HG03521 (cell line): ENCODE measurements at regions not wholly inside any gene's neighbourhood (a gene's known extent, or its start where the extent isn't known, plus 50 kb on each side); places are given as distances from the start of the nearest gene placed in this dataset.
"Not testable (repeated sequence)": the region's sequence is repeated elsewhere in the genome, so short reads cannot be mapped to it uniquely, and the experiment has no call there.

Source experiments
- ATAC-seq: cut with Tn5 transposase; IDR thresholded peaks from one replicate; pipeline ENCODE4 v1.9.1; 2021; ENCODE audit warnings: mild to moderate bottlenecking, moderate library complexity; ENCODE audit not compliant: unreplicated experiment

DNA sequence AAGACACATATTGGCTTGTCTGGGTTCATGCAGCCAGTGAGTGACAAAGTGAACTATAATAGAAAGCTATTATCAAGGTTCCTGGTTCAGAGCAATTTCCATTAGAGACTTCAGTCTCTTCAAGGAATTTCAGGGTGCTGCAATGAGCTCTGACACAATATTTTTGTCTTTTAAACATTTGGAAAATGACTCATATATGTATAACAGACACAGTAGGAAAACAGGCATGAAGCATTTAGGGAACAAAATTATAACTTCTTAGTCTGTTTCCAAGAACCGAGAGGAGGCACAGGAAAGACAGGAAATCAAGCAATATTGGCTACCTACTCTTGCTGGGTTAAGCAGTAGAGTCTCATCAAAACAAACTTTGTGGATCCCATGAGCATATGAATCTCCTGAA is 170.4 kb downstream of the PTPRC start:
- no peak for ATAC-seq

- no peak for ATAC-seq
Observed at GRCh38 chr1:198811449-198811848, 172.6 kb downstream of the PTPRC start.

GRCh38 chr1:198823626-198824025 is 184.8 kb downstream of the PTPRC start:
- no peak for ATAC-seq

- ATAC-seq: no peak
Observed at GRCh38 chr1:198825254-198825653, 186.4 kb downstream of the PTPRC start.

DNA sequence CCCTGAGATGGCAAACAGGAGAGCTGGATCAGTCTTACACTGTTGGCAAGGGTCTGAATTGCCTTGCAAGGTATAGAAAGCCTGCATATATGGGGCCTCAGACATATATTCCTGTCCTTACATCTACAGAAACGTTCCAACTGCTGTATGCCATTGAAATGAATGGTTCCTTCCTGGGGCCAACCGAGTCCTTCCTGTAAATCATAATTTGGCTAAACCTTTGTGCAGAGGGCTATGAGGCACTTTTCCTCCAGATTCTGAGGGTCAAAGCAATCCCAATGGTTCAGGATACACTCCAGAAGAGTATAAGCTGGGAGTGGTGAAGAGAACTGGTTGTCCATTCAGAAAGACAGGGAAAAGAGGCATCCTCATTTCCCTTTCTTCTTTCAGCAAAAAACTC is 190.5 kb downstream of the PTPRC start:
- ATAC-seq: no peak

GRCh38 chr1:198829944-198830343 is 191.1 kb downstream of the PTPRC start:
- ATAC-seq: no peak

DNA sequence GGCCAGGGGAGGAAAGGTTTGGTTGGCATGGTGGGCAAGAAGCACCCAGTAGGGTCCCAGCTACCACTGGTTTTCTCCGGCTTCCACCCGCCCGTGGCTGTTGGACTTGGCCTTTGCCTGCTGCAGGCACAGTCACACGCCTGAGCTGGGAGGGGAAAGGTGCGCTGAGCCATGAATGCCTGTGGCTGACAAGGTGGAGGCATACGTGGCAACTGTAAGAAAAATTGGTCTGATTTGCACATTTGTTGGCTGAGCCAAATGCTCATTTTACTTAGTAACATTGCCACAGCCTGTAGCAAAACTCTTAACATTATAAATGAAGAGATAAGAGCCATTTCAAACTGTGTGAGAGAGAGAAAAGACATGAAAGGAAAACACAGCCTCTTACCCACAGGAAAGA is 191.6 kb downstream of the PTPRC start:
- ATAC-seq: no peak

DNA sequence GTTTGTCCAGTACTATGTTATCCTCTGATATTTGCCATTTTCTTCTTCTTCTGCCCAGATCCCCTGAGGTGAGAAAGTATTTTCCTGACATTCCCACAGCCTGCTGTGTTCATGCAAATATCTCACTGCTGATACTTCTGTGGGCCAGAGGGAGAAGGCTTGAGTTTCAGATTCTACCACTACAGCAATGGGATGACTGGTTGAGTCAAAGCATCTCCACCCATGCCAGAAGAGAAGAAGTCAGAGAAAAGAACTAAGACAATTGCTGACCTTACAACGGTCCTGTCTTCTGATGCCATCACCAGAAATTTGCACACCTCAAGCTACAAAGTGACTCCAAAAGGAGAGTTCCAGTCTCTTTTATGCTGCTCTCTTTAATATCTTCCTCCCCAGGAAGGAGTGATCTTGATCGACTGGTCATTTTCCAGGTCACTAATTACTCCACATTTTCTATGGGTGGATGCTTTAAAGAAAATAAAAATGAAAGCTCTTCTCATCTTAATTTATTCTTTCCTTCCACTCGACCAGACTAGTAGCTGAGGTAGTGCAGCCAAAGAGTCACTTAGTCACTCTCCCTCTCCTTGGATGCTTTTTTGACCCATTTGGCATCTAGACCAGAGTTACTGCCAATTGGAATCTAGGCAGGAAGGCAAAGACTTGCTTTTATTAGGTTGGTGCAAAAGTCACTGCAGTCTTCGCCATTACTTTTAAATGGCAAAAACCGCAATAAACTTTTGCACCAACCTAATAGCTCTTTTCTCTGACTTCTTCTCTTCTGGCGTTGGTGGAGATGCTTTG is 195.1 kb downstream of the PTPRC start:
- ATAC-seq: no peak

DNA sequence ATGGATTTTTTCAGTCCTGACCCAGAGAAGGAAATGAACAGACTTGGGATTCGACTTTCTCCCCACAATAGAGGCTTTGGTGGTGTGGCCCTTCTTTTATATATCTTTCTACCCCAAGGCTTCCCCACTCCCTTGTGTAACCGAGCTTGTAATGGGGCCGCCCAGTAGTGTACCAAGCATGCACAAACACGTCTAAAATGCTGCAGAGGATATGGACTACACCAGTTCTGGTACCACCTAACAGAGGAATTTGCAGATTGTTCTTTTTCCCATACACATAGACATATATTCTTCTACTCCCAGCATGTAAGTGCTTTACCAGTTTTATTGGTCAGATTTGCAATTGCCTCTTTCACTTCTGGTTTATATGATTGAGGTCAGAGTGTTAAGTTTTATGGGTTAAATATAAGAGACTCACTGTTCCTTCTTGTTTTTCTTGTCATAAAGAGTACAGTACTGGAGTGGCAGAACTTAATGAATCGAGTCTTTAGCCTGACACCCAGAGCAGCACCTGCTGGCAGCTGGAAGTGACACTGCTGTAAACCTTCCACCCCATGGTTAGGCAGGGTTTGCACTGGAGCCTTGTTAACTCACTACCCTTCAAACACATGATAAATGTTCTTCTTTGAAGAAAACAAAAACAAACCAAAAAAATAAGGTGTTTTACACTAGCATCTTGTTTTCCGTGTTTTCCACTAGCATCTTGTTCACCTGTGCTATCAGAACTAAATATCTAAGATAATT is 198.6 kb downstream of the PTPRC start:
- no peak for ATAC-seq

- ATAC-seq: no peak
Observed at GRCh38 chr1:198838022-198838342, 199.1 kb downstream of the PTPRC start.

- no peak for ATAC-seq
Observed at GRCh38 chr1:198841477-198841876, 202.6 kb downstream of the PTPRC start.

GRCh38 chr1:198842686-198843085 is 203.8 kb downstream of the PTPRC start:
- ATAC-seq: no peak

GRCh38 chr1:198845271-198845670 is 206.4 kb downstream of the PTPRC start:
- no peak for ATAC-seq

DNA sequence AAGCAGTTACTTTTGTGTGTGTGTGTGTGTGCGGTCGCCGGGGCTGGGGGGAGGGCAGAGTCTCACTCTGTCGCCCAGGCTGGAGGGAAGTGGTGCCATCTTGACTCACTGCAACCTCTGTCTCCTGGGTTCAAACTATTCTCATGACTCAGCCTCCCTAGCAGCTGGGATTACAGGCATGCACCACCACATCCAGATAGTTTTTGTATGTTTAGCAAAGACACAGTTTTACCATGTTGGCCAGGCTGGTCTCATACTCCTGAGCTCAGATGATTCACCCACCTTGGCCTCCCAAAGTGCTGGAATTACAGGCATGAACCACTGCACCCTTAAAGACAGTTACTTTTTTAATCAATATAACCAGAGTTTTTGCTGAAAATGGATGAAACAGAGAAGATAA is 207.0 kb downstream of the PTPRC start:
- no peak for ATAC-seq

DNA sequence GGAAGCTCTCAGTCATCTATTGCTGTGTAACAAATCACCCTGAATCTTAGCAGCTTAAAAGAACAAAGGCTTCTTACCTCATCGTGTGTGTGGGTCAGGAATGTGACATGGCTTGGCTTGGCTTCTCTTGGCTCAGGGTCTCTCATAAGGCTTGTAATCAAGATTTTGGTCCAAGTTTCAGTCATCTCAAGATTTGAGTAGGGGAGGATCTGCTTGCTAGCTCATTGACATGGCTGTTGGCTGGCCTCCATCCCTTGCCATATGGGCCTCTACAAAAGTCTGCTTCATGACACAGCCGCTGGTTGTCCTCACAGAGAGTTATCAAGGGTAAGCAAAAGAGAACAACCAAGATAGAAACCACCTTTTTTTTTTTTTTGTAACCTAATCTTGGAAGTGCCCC is 207.7 kb downstream of the PTPRC start:
- no peak for ATAC-seq

GRCh38 chr1:198848206-198848605 is 209.4 kb downstream of the PTPRC start:
- ATAC-seq: no peak

GRCh38 chr1:198848649-198849048 is 209.8 kb downstream of the PTPRC start:
- ATAC-seq: no peak

- no peak for ATAC-seq
Observed at GRCh38 chr1:198849093-198849492, 210.3 kb downstream of the PTPRC start.

DNA sequence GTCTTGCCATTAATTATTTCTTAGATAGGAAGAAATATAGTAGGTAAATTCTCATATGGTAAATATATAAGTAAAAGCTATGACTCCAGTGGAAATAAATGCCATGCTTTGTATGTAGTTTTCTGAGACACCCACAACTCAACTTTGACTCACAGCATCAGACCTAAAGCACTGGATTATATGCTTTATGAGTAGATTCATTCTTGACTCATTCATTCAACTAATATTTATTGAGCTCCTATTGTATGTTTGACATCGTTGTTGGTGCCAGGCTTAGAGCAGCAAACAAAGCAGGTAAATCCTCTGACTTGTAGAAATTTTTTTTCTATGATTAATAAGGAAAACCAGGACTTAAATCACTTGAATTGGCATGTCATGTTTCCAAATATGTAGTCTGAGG is 211.4 kb downstream of the PTPRC start:
- ATAC-seq: no peak

GRCh38 chr1:198850966-198851365 is 212.1 kb downstream of the PTPRC start:
- ATAC-seq: not testable (repeated sequence)

- no peak for ATAC-seq
Observed at GRCh38 chr1:198856601-198857000, 217.8 kb downstream of the PTPRC start.

GRCh38 chr1:198858033-198858432 is 219.2 kb downstream of the PTPRC start:
- no peak for ATAC-seq

GRCh38 chr1:198860371-198860770 is 221.5 kb downstream of the PTPRC start:
- ATAC-seq: no peak
